ENCODE measurements at regions not wholly inside any gene's neighbourhood (a gene's known extent, or its start where the extent isn't known, plus 50 kb on each side); places are given as distances from the start of the nearest gene placed in this dataset.

DNA sequence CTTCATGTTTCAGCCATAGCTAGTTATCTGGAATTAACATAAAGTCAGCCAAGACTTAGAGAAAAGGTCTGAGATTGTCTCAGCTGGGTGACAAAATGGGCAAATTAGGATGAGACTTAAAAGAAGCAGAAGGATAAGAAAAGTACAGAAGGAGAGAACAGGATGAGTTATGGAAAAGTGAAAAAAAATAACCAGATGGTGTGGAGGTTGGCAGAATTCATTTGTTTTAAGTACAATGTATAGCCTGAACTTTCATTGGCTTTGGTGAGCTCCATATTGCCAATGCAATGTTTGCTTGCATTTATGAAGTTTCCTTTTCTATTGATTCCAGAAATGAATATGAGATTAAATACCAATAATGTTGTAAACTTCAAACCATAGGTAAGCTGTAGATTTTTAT is 447.2 kb upstream of the DPH6 start:
- no peak overlapping the region for H3K27ac ChIP-seq (ENCODE audit: low read depth, low read length)
- H3K4me1 ChIP-seq (ENCODE audit: control insufficient read depth, low read length): no peaks in the 10 kb centered on the region
- no peaks in the 10 kb centered on the region for H3F3A ChIP-seq (ENCODE audit: control insufficient read depth, insufficient read depth)
- no peak overlapping the region for H3K4me3 ChIP-seq (ENCODE audit: low read length)
- no peak for TF ChIP-seq EZH2phosphoT487 (IDR thresholded peaks at IDR 0.05; ENCODE audit: borderline replicate concordance, low read length)
- TF ChIP-seq, protein P1, sequence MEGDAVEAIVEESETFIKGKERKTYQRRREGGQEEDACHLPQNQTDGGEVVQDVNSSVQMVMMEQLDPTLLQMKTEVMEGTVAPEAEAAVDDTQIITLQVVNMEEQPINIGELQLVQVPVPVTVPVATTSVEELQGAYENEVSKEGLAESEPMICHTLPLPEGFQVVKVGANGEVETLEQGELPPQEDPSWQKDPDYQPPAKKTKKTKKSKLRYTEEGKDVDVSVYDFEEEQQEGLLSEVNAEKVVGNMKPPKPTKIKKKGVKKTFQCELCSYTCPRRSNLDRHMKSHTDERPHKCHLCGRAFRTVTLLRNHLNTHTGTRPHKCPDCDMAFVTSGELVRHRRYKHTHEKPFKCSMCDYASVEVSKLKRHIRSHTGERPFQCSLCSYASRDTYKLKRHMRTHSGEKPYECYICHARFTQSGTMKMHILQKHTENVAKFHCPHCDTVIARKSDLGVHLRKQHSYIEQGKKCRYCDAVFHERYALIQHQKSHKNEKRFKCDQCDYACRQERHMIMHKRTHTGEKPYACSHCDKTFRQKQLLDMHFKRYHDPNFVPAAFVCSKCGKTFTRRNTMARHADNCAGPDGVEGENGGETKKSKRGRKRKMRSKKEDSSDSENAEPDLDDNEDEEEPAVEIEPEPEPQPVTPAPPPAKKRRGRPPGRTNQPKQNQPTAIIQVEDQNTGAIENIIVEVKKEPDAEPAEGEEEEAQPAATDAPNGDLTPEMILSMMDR (IDR thresholded peaks at IDR 0.05; ENCODE audit: low read depth, low read length, poor library complexity, severe bottlenecking): no peak
- H3K9me3 ChIP-seq (ENCODE audit: control insufficient read depth, insufficient read depth, low read length): no peaks in the 10 kb centered on the region
- no peaks in the 10 kb centered on the region for H4K20me1 ChIP-seq (ENCODE audit: control insufficient read depth, insufficient read depth, low read depth, low read length)
- no peak overlapping the region for H3K4me2 ChIP-seq (ENCODE audit: low read length)
- no peaks in the 10 kb centered on the region for H3K79me2 ChIP-seq (ENCODE audit: control insufficient read depth, low read length)
- no peaks in the 10 kb centered on the region for H3K9me2 ChIP-seq (replicated peaks; ENCODE audit: control insufficient read depth, low read length)
- no peaks in the 10 kb centered on the region for H3K36me3 ChIP-seq (ENCODE audit: control insufficient read depth, low read length)
- H3K27me3 ChIP-seq (ENCODE audit: control insufficient read depth, low read length): no peaks in the 10 kb centered on the region

- Histone ChIP-seq H4K20me1 (ENCODE audit: control insufficient read depth, insufficient read depth, low read depth, low read length) (no peaks in the 10 kb centered on the region), H3K27ac (ENCODE audit: low read depth, low read length) (no peak overlapping the region), H3F3A (ENCODE audit: control insufficient read depth, insufficient read depth) (no peaks in the 10 kb centered on the region), H3K4me3 (ENCODE audit: low read length) (no peak overlapping the region), H3K79me2 (ENCODE audit: control insufficient read depth, low read length) (no peaks in the 10 kb centered on the region), H3K4me2 (ENCODE audit: low read length) (no peak overlapping the region), H3K9me3 (ENCODE audit: control insufficient read depth, insufficient read depth, low read length) (no peaks in the 10 kb centered on the region), H3K4me1 (ENCODE audit: control insufficient read depth, low read length) (no peaks in the 10 kb centered on the region), H3K27me3 (ENCODE audit: control insufficient read depth, low read length) (no peaks in the 10 kb centered on the region), H3K36me3 (ENCODE audit: control insufficient read depth, low read length) (no peaks in the 10 kb centered on the region), H3K9me2 (replicated peaks; ENCODE audit: control insufficient read depth, low read length) (no peaks in the 10 kb centered on the region)
- TF ChIP-seq EZH2phosphoT487 (IDR thresholded peaks at IDR 0.05; ENCODE audit: borderline replicate concordance, low read length): no peak
- TF ChIP-seq, protein P1 (IDR thresholded peaks at IDR 0.05; ENCODE audit: low read depth, low read length, poor library complexity, severe bottlenecking): no peak
Measured at GRCh38 chr15:35994876-35995275, 448.9 kb upstream of the DPH6 start.

- H3K4me2 ChIP-seq (ENCODE audit: low read length): no peak overlapping the region
- no peaks in the 10 kb centered on the region for H3K9me2 ChIP-seq (replicated peaks; ENCODE audit: control insufficient read depth, low read length)
- no peak overlapping the region for H3K4me3 ChIP-seq (ENCODE audit: low read length)
- no peaks in the 10 kb centered on the region for H3K27me3 ChIP-seq (ENCODE audit: control insufficient read depth, low read length)
- H4K20me1 ChIP-seq (ENCODE audit: control insufficient read depth, insufficient read depth, low read depth, low read length): no peaks in the 10 kb centered on the region
- no peaks in the 10 kb centered on the region for H3K36me3 ChIP-seq (ENCODE audit: control insufficient read depth, low read length)
- no peaks in the 10 kb centered on the region for H3K4me1 ChIP-seq (ENCODE audit: control insufficient read depth, low read length)
- H3K27ac ChIP-seq (ENCODE audit: low read depth, low read length): no peak overlapping the region
- TF ChIP-seq EZH2phosphoT487 (IDR thresholded peaks at IDR 0.05; ENCODE audit: borderline replicate concordance, low read length): no peak
- TF ChIP-seq, protein P1 (IDR thresholded peaks at IDR 0.05; ENCODE audit: low read depth, low read length, poor library complexity, severe bottlenecking): no peak
- no peaks in the 10 kb centered on the region for H3K79me2 ChIP-seq (ENCODE audit: control insufficient read depth, low read length)
- H3F3A ChIP-seq (ENCODE audit: control insufficient read depth, insufficient read depth): no peaks in the 10 kb centered on the region
- H3K9me3 ChIP-seq (ENCODE audit: control insufficient read depth, insufficient read depth, low read length): no peaks in the 10 kb centered on the region
Measured at GRCh38 chr15:35998663-35999602, 453.0 kb upstream of the DPH6 start.
